ENCODE measurements at regions not wholly inside any gene's neighbourhood (a gene's known extent, or its start where the extent isn't known, plus 50 kb on each side); places are given as distances from the start of the nearest gene placed in this dataset.

DNA sequence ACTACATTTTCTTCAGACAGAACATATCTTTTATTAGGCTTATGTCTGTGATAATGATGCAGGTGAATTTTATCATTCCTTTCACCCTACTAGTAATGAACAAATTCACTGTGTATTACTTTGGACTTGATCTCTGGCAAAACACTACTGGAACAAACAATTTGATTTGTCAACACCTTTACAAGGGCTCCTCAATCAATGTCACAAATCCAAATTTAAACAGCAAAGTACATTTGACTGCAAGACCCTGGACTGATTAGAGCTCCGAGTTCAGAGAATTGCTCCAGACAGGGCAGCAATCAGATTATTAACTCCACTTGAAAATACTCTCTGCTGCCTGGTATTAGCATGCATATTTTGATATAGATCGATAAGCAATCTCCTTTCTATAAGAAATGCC is 547.6 kb upstream of the SALL1 start:
- TF ChIP-seq, protein P1, sequence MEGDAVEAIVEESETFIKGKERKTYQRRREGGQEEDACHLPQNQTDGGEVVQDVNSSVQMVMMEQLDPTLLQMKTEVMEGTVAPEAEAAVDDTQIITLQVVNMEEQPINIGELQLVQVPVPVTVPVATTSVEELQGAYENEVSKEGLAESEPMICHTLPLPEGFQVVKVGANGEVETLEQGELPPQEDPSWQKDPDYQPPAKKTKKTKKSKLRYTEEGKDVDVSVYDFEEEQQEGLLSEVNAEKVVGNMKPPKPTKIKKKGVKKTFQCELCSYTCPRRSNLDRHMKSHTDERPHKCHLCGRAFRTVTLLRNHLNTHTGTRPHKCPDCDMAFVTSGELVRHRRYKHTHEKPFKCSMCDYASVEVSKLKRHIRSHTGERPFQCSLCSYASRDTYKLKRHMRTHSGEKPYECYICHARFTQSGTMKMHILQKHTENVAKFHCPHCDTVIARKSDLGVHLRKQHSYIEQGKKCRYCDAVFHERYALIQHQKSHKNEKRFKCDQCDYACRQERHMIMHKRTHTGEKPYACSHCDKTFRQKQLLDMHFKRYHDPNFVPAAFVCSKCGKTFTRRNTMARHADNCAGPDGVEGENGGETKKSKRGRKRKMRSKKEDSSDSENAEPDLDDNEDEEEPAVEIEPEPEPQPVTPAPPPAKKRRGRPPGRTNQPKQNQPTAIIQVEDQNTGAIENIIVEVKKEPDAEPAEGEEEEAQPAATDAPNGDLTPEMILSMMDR (IDR thresholded peaks at IDR 0.05) = no peak
- Histone ChIP-seq H3K9me3 (no peaks in the 10 kb centered on the region), H3K4me1 (ENCODE audit: control insufficient read depth in 1 of 2, insufficient read depth in 1 of 2, low read depth in 1 of 2, low read length in 1 of 2) (no peaks in the 10 kb centered on the region), H3K4me3 (ENCODE audit: low read depth in 1 of 2, low read length in 1 of 2) (no peak overlapping the region), H3K27ac (no peak overlapping the region), H3K36me3 (no peaks in the 10 kb centered on the region), H3K27me3 (no peaks in the 10 kb centered on the region)

DNA sequence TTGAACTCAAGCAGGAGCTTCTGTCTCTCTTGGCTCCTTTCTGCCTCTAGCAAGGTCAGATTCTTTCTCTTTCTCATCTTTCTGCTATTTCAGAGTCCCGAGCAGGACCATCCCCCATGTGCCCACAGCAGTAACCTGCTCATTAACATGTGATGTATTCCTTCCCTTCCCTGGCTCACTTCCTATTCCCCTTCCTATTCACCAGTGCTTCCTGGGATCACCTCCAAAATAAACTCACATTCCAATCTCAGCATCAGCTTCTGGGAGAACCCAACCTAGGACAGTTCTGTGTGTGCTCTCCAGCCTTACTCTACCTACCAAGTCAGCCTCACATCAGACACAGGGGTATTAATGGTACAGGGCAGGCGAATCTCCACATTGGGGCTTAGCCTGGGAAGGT is 546.4 kb upstream of the SALL1 start:
- Histone ChIP-seq H3K36me3 (no peaks in the 10 kb centered on the region), H3K9me3 (no peaks in the 10 kb centered on the region), H3K4me1 (ENCODE audit: control insufficient read depth in 1 of 2, insufficient read depth in 1 of 2, low read depth in 1 of 2, low read length in 1 of 2) (no peaks in the 10 kb centered on the region), H3K27ac (no peak overlapping the region), H3K27me3 (no peaks in the 10 kb centered on the region), H3K4me3 (ENCODE audit: low read depth in 1 of 2, low read length in 1 of 2) (no peak overlapping the region)
- TF ChIP-seq, protein P1 (IDR thresholded peaks at IDR 0.05) = no peak

DNA sequence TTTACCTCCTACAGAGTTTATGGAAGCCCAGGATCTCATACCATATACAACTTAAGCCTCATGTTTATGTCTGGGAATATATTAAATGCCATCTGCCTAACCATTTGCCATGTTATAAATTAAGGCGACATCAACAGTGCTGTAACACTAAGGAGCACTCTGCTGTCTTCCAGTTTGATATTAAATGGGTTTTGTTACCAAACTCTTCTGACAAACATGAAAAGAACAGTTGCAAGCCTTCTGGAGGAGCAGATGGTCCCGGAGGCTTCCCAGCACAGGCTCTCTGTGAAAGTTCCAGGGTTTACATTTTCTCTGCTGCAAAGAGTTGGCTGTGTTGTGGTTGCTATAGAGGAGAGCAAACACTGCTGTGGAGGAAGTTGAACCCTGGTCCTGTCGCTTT is 545.3 kb upstream of the SALL1 start:
- Histone ChIP-seq H3K9me3 (no peaks in the 10 kb centered on the region), H3K4me3 (ENCODE audit: low read depth in 1 of 2, low read length in 1 of 2) (no peak overlapping the region), H3K4me1 (ENCODE audit: control insufficient read depth in 1 of 2, insufficient read depth in 1 of 2, low read depth in 1 of 2, low read length in 1 of 2) (no peaks in the 10 kb centered on the region), H3K27ac (no peak overlapping the region), H3K36me3 (no peaks in the 10 kb centered on the region), H3K27me3 (no peaks in the 10 kb centered on the region)
- TF ChIP-seq, protein P1 (IDR thresholded peaks at IDR 0.05) = no peak

DNA sequence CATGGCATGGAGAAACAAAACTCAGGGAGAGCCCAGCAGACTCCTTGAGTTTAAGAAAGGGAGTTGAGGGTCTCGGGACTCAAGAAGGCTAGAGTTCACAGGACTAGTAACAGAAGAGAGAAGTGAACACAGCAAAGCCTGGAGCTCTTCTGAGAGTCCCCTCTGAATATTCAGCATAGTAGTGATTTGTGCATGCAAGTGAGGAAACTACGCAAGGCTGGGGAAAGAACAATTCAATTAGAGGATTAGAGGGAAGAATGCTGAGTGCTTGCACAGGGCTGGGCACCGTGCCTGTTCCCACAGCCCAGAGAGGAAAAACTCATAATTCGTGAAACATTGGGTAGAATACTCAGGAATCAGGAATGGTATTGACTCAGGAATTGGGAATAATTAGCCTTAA is 540.0 kb upstream of the SALL1 start:
- Histone ChIP-seq H3K4me3 (ENCODE audit: low read depth in 1 of 2, low read length in 1 of 2) (no peak overlapping the region), H3K27me3 (no peaks in the 10 kb centered on the region), H3K36me3 (no peaks in the 10 kb centered on the region), H3K4me1 (ENCODE audit: control insufficient read depth in 1 of 2, insufficient read depth in 1 of 2, low read depth in 1 of 2, low read length in 1 of 2) (no peaks in the 10 kb centered on the region), H3K27ac (no peak overlapping the region), H3K9me3 (no peaks in the 10 kb centered on the region)
- TF ChIP-seq, protein P1 (IDR thresholded peaks at IDR 0.05) = no peak

DNA sequence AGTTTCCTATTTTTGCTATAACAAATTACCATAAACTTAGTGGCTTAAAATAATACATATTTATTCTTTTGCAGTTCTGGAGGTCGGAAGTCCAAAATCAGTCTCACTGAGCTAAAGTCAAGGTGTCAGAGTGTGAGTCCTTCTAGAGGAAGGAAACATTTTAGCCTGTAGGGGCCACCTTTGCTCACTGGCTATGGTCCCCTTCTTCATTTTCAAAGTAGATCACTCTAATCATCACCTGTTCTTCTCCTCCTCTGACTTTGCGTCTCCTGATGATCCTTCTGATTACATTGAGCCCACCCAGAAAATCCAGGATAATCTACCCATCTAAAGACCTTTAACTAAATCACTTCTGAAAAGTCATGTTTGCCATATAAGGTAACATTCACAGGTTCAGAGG is 534.4 kb upstream of the SALL1 start:
- Histone ChIP-seq H3K27ac (no peak overlapping the region), H3K9me3 (no peaks in the 10 kb centered on the region), H3K27me3 (no peaks in the 10 kb centered on the region), H3K4me3 (ENCODE audit: low read depth in 1 of 2, low read length in 1 of 2) (no peak overlapping the region), H3K36me3 (no peaks in the 10 kb centered on the region), H3K4me1 (ENCODE audit: control insufficient read depth in 1 of 2, insufficient read depth in 1 of 2, low read depth in 1 of 2, low read length in 1 of 2) (no peaks in the 10 kb centered on the region)
- TF ChIP-seq, protein P1 (IDR thresholded peaks at IDR 0.05) = no peak

DNA sequence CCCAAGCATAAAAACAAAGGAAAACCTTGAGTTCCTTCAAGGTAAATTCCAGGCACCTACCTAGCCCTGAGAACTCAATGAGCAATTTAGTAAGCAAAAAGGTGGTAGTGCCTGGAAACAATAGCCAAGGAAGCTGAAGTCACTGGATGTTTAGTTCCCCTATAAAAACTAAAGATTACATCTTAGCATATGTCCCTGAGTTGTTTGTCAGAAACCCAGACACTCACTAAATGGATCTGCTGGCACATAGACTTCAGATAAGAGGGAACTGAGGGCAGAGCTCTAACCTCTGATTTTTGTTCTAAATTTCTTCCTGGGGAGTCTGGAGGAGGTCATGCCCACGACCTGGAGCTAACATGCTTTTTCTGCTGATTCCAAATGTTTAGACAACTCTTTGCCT is 532.8 kb upstream of the SALL1 start:
- Histone ChIP-seq H3K4me1 (ENCODE audit: control insufficient read depth in 1 of 2, insufficient read depth in 1 of 2, low read depth in 1 of 2, low read length in 1 of 2) (no peaks in the 10 kb centered on the region), H3K9me3 (no peaks in the 10 kb centered on the region), H3K27me3 (no peaks in the 10 kb centered on the region), H3K4me3 (ENCODE audit: low read depth in 1 of 2, low read length in 1 of 2) (no peak overlapping the region), H3K36me3 (no peaks in the 10 kb centered on the region), H3K27ac (no peak overlapping the region)
- TF ChIP-seq, protein P1 (IDR thresholded peaks at IDR 0.05) = no peak
